Liver (tissue), 3 donors: ENCODE measurements at regions not wholly inside any gene's neighbourhood (a gene's known extent, or its start where the extent isn't known, plus 50 kb on each side); places are given as distances from the start of the nearest gene placed in this dataset.

Source experiments
- CTCF ChIP-seq: fragments of 150-350 bp; IDR thresholded peaks from 2 replicates; pipeline ENCODE4 v1.5.1; 2017; ENCODE audit warnings: improper control_type of control experiment, low read depth, low read length; ENCODE audit not compliant: missing input control
- GABPA ChIP-seq, 2 donors: IDR thresholded peaks in 1 of 2; conservative IDR thresholded peaks in 1 of 2; 2 replicates each; pipeline ENCODE4 v1.6.1; 2016; ENCODE audit warnings: antibody characterized with exemption in 2 of 2, mild to moderate bottlenecking in 1 of 2, moderate library complexity in 1 of 2
- HNF4G ChIP-seq: IDR thresholded peaks from 2 replicates; pipeline ENCODE4 v1.6.1; 2016; ENCODE audit warnings: antibody characterized with exemption
- JUND ChIP-seq, 2 donors: IDR thresholded peaks; 2 replicates each; pipeline ENCODE4 v1.6.1; 2016; ENCODE audit warnings: antibody characterized with exemption in 2 of 2
- MAX ChIP-seq: IDR thresholded peaks from 2 replicates; pipeline ENCODE4 v1.6.1; 2016; ENCODE audit warnings: antibody characterized with exemption
- NR2F2 ChIP-seq: IDR thresholded peaks from 2 replicates; pipeline ENCODE4 v1.6.1; 2016; ENCODE audit warnings: antibody characterized with exemption
- SP1 ChIP-seq: IDR thresholded peaks from 2 replicates; pipeline ENCODE4 v1.6.1; 2018; ENCODE audit warnings: antibody characterized with exemption, mild to moderate bottlenecking
- TAF1 ChIP-seq: conservative IDR thresholded peaks from 2 replicates; pipeline ENCODE4 v1.6.1; 2016; ENCODE audit warnings: antibody characterized with exemption, mild to moderate bottlenecking
- TF ChIP-seq, protein P1 (sequence below): IDR thresholded peaks from 2 replicates; pipeline ENCODE4 v1.6.1; 2016; ENCODE audit warnings: antibody characterized with exemption, mild to moderate bottlenecking
- donor health status: healthy.
- donor health status: healthy.

- TF ChIP-seq CTCF (no peak), GABPA (IDR thresholded peaks at IDR 0.05 in 1 of 2, conservative IDR thresholded peaks at IDR 0.05 in 1 of 2) (no peak), JUND (IDR thresholded peaks at IDR 0.05) (no peak), SP1 (no peak), MAX (no peak), TAF1 (no peak), NR2F2 (no peak), HNF4G (no peak)
- TF ChIP-seq, protein P1, sequence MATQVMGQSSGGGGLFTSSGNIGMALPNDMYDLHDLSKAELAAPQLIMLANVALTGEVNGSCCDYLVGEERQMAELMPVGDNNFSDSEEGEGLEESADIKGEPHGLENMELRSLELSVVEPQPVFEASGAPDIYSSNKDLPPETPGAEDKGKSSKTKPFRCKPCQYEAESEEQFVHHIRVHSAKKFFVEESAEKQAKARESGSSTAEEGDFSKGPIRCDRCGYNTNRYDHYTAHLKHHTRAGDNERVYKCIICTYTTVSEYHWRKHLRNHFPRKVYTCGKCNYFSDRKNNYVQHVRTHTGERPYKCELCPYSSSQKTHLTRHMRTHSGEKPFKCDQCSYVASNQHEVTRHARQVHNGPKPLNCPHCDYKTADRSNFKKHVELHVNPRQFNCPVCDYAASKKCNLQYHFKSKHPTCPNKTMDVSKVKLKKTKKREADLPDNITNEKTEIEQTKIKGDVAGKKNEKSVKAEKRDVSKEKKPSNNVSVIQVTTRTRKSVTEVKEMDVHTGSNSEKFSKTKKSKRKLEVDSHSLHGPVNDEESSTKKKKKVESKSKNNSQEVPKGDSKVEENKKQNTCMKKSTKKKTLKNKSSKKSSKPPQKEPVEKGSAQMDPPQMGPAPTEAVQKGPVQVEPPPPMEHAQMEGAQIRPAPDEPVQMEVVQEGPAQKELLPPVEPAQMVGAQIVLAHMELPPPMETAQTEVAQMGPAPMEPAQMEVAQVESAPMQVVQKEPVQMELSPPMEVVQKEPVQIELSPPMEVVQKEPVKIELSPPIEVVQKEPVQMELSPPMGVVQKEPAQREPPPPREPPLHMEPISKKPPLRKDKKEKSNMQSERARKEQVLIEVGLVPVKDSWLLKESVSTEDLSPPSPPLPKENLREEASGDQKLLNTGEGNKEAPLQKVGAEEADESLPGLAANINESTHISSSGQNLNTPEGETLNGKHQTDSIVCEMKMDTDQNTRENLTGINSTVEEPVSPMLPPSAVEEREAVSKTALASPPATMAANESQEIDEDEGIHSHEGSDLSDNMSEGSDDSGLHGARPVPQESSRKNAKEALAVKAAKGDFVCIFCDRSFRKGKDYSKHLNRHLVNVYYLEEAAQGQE, result no peak
These were observed 55.8 kb upstream of the METAP2 start for GRCh38 chr12:95418142-95418541.
